HepG2 (cell line): ENCODE measurements at regions not wholly inside any gene's neighbourhood (a gene's known extent, or its start where the extent isn't known, plus 50 kb on each side); places are given as distances from the start of the nearest gene placed in this dataset.

Experiments
- ATAC-seq: fragments of 200-7000 bp; cut with Tn5 transposase; 3 replicates; pipeline ENCODE4 v1.9.1; 2020; ENCODE audit warnings: mild to moderate bottlenecking, moderate library complexity
- BruUV-seq: library from RNA; stranded (reverse); fragments of 400-500 nt; replicated peaks from 2 replicates; lab custom pipeline; 2021; lab: Mats Ljungman, UMichigan
- CTCF ChIA-PET: fragments of 300-600 bp; formaldehyde crosslinking; extraction: SDS; loops from one replicate; lab custom pipeline; 2021; ENCODE audit warnings: low total read pairs, inconsistent platforms, low intra/inter-chr PET ratio; lab: Yijun Ruan, JAX
- POLR2A ChIA-PET: fragments of 350-600 bp; sonication (Branson Sonifier 250); formaldehyde crosslinking; loops from one replicate; lab custom pipeline; 2020; ENCODE audit warnings: antibody characterized with exemption, inconsistent platforms; lab: Yijun Ruan, JAX
- DNase-seq: peaks from one replicate; pipeline ENCODE4 v3.0.0-alpha.2; 2015; ENCODE audit warnings: low spot score
- FAIRE-seq: peaks from 3 replicates; lab custom pipeline; 2011; peaks lifted over from hg19 to GRCh38; lab: Jason Lieb, UNC
- H2AFZ ChIP-seq: one replicate; pipeline ENCODE4 v1.6.1; 2011; ENCODE audit warnings: low read length, inconsistent platforms
- H3K27ac ChIP-seq: fragments of 300-600 bp; 3 replicates; pipeline ENCODE4 v1.8.0; 2011; ENCODE audit warnings: mixed run types, mild to moderate bottlenecking, mixed read lengths, low read length, inconsistent platforms; ENCODE audit not compliant: insufficient read depth; ENCODE audit errors: extremely low read length
- H3K27me3 ChIP-seq, 2 experiments: fragments of 200-600 bp in 1 of 2; 2 replicates in 1 of 2; 3 replicates in 1 of 2; pipeline versions ENCODE4 v1.6.0 to v1.8.0; 2011; ENCODE audit warnings: low read length in 2 of 2, mild to moderate bottlenecking in 2 of 2, moderate library complexity in 2 of 2, inconsistent platforms in 1 of 2; ENCODE audit not compliant: insufficient read depth in 2 of 2, control insufficient read depth in 1 of 2
- H3K36me3 ChIP-seq, 2 experiments: fragments of 200-600 bp in 1 of 2; replicated peaks in 1 of 2; 2 replicates in 1 of 2; 3 replicates in 1 of 2; pipeline versions ENCODE4 v1.5.1 to v1.8.0; 2011; ENCODE audit warnings: low read length in 2 of 2, inconsistent platforms in 1 of 2; ENCODE audit not compliant: insufficient read depth in 2 of 2, control insufficient read depth in 1 of 2
- H3K4me1 ChIP-seq: 2 replicates; pipeline ENCODE4 v1.5.1; 2012; ENCODE audit warnings: low read length, inconsistent platforms; ENCODE audit not compliant: insufficient read depth
- H3K4me2 ChIP-seq: 2 replicates; pipeline ENCODE4 v1.6.0; 2011; ENCODE audit warnings: low read depth, low read length, inconsistent platforms
- H3K4me3 ChIP-seq, 3 experiments: fragments of 200-600 bp in 1 of 3; sonication (generic), shearing (Covaris generic) in 1 of 3; replicated peaks in 1 of 3; 2 replicates each; pipeline ENCODE4 v1.5.1; 2011 to 2016; ENCODE audit warnings: low read length in 3 of 3, inconsistent platforms in 2 of 3, low read depth in 2 of 3, mild to moderate bottlenecking in 2 of 3, control low read depth in 1 of 3, mixed read lengths in 1 of 3; ENCODE audit not compliant: insufficient read depth in 1 of 3
- H3K79me2 ChIP-seq: one replicate; pipeline ENCODE4 v1.6.1; 2011; ENCODE audit warnings: low read length, inconsistent platforms; ENCODE audit not compliant: insufficient read depth
- H3K9ac ChIP-seq: 2 replicates; pipeline ENCODE4 v1.6.0; 2011; ENCODE audit warnings: mild to moderate bottlenecking, low read depth, low read length, inconsistent platforms; ENCODE audit not compliant: insufficient read depth
- H3K9me3 ChIP-seq: 2 replicates; pipeline ENCODE4 v1.5.1; 2012; ENCODE audit warnings: mild to moderate bottlenecking, low read length
- H4K20me1 ChIP-seq: 2 replicates; pipeline ENCODE4 v1.6.0; 2011; ENCODE audit warnings: inconsistent platforms, mild to moderate bottlenecking, low read length, moderate library complexity; ENCODE audit not compliant: insufficient read depth
- CEBPG ChIP-seq: IDR thresholded peaks from 2 replicates; pipeline ENCODE4 v1.6.1; 2016
- FOXJ3 ChIP-seq: sonication (generic); formaldehyde crosslinking; IDR thresholded peaks from 2 replicates; pipeline ENCODE4 v1.4.0; 2020; ENCODE audit warnings: missing genetic modification reagents, mild to moderate bottlenecking, borderline replicate concordance
- GMEB1 ChIP-seq: sonication (generic); formaldehyde crosslinking; IDR thresholded peaks from 2 replicates; pipeline ENCODE4 v1.5.1; 2020; ENCODE audit warnings: missing genetic modification reagents, mild to moderate bottlenecking, borderline replicate concordance
- HNF1A ChIP-seq, 2 experiments: sonication (generic) in 1 of 2; formaldehyde crosslinking in 1 of 2; IDR thresholded peaks; 2 replicates each; pipeline versions ENCODE4 v1.4.0 to v1.6.1; 2016 to 2020; ENCODE audit warnings: borderline replicate concordance in 1 of 2, low read depth in 1 of 2, mild to moderate bottlenecking in 1 of 2, missing genetic modification reagents in 1 of 2
- HNRNPK ChIP-seq: fragments of 200-400 bp; formaldehyde crosslinking; IDR thresholded peaks from 2 replicates; pipeline ENCODE4 v1.6.1; 2018; ENCODE audit warnings: low read length, low read depth, moderate library complexity, mild to moderate bottlenecking; ENCODE audit not compliant: poor library complexity, severe bottlenecking
- HNRNPUL1 ChIP-seq: fragments of 200-400 bp; formaldehyde crosslinking; IDR thresholded peaks from 2 replicates; pipeline ENCODE4 v1.6.1; 2017; ENCODE audit warnings: low read depth, mild to moderate bottlenecking, low read length, moderate library complexity
- IRF1 ChIP-seq: sonication (generic); formaldehyde crosslinking; IDR thresholded peaks from 2 replicates; pipeline ENCODE4 v1.4.0; 2020; ENCODE audit warnings: low read depth, mild to moderate bottlenecking, missing genetic modification reagents
- KAT2B ChIP-seq: fragments of 150-350 bp; IDR thresholded peaks from 2 replicates; pipeline ENCODE4 v1.6.1; 2014; ENCODE audit warnings: low read depth, low read length, borderline replicate concordance
- MAF1 ChIP-seq: sonication (generic); formaldehyde crosslinking; IDR thresholded peaks from 2 replicates; pipeline ENCODE4 v1.5.0; 2020; ENCODE audit warnings: missing genetic modification reagents, borderline replicate concordance
- MIER2 ChIP-seq: IDR thresholded peaks from 2 replicates; pipeline ENCODE4 v1.6.1; 2016; ENCODE audit warnings: missing biosample characterization, missing genetic modification reagents
- THRA ChIP-seq: sonication (generic); formaldehyde crosslinking; IDR thresholded peaks from 2 replicates; pipeline ENCODE4 v1.4.0; 2020; ENCODE audit warnings: missing genetic modification reagents, borderline replicate concordance
- TOE1 ChIP-seq: sonication (generic); formaldehyde crosslinking; IDR thresholded peaks from 2 replicates; pipeline ENCODE4 v1.4.0; 2020; ENCODE audit warnings: mild to moderate bottlenecking, missing genetic modification reagents
- TOPORS ChIP-seq: sonication (generic); formaldehyde crosslinking; IDR thresholded peaks from 2 replicates; pipeline ENCODE4 v1.8.0; 2023; ENCODE audit warnings: mild to moderate bottlenecking, missing genetic modification reagents
- ZKSCAN5 ChIP-seq: sonication (generic); formaldehyde crosslinking; IDR thresholded peaks from 2 replicates; pipeline ENCODE4 v1.5.1; 2020; ENCODE audit warnings: mild to moderate bottlenecking, missing genetic modification reagents
- ZNF138 ChIP-seq: sonication (generic); formaldehyde crosslinking; IDR thresholded peaks from 2 replicates; pipeline ENCODE4 v1.5.0; 2020; ENCODE audit warnings: mild to moderate bottlenecking, low read depth, missing genetic modification reagents
- ZNF224 ChIP-seq: sonication (generic); formaldehyde crosslinking; IDR thresholded peaks from 2 replicates; pipeline ENCODE4 v1.5.0; 2020; ENCODE audit warnings: mild to moderate bottlenecking, missing genetic modification reagents
- ZSCAN21 ChIP-seq: sonication (generic); formaldehyde crosslinking; IDR thresholded peaks from 2 replicates; pipeline ENCODE4 v1.8.0; 2022; ENCODE audit warnings: mild to moderate bottlenecking, missing genetic modification reagents, moderate library complexity, borderline replicate concordance
- WGBS: methylation state at CpG from one replicate; pipeline ENCODE4 v1.1.6; 2017; ENCODE audit warnings: low lambda C conversion rate; 5-methylcytosine and 5-hydroxymethylcytosine counted together
- in situ Hi-C: cut with HindIII; loops from 2 replicates; pipeline ENCODE4 v1.10.0; 2017; ENCODE audit warnings: low pct_unique_long_range_greater_than_20kb; ENCODE audit not compliant: extremely low pct_ligation_motif_present
- intact Hi-C: fragments of 100-400 bp; cut with micrococcal nuclease; formaldehyde crosslinking; loops from one replicate; pipeline ENCODE4 v1.10.0; 2022; ENCODE audit not compliant: unreplicated experiment

GRCh38 chrX:116357329-116357728 is 79.1 kb upstream of the SLC6A14 start (continued):
- TF ChIP-seq IRF1 (no peak), TOE1 (CRISPR knock-in tag) (no peak), GMEB1 (no peak), HNRNPUL1 (no peak)

GRCh38 chrX:116378961-116379360 is 57.4 kb upstream of the SLC6A14 start:
- FAIRE-seq: no peak
- no peak overlapping the region for H3K9ac ChIP-seq
- TF ChIP-seq MIER2 (CRISPR knock-in tag) (no peak), CEBPG (no peak), HNF1A (IDR thresholded peaks at IDR 0.05; ENCODE audit: low read depth) (no peak), HNF1A (CRISPR knock-in tag; IDR thresholded peaks at IDR 0.05; ENCODE audit: borderline replicate concordance) (no peak), FOXJ3 (CRISPR knock-in tag) (no peak), THRA (CRISPR knock-in tag) (no peak), TOPORS (CRISPR knock-in tag) (no peak), ZNF138 (CRISPR knock-in tag) (no peak), KAT2B (no peak), ZNF224 (CRISPR knock-in tag) (no peak), MAF1 (CRISPR knock-in tag) (no peak), ZSCAN21 (CRISPR knock-in tag) (no peak), ZKSCAN5 (CRISPR knock-in tag) (no peak), HNRNPK (no peak)

More at GRCh38 chrX:116378961-116379360, 57.4 kb upstream of the SLC6A14 start:
- intact Hi-C loops: no loop called here
- Histone ChIP-seq H3K27me3 (no peaks in the 10 kb centered on the region), H3K79me2 (no peaks in the 10 kb centered on the region), H3K4me1 (no peaks in the 10 kb centered on the region), H4K20me1 (no peaks in the 10 kb centered on the region), H3K27ac (no peak overlapping the region), H2AFZ (no peak overlapping the region), H3K4me3 (no peak overlapping the region), H3K4me2 (no peak overlapping the region), H3K36me3 (no peaks in the 10 kb centered on the region), H3K9me3 (no peaks in the 10 kb centered on the region)
- no peak for ATAC-seq
- in situ Hi-C loops: no loop called here
- CTCF ChIA-PET: no interaction called here
- no TSS peak for BruUV-seq
- POLR2A ChIA-PET: no interaction called here
- no peak for DNase-seq
- 0% methylated on average over 2 of the region's 2 CpGs for WGBS
